NCI-H128 (cell line): ENCODE measurements at regions not wholly inside any gene's neighbourhood (a gene's known extent, or its start where the extent isn't known, plus 50 kb on each side); places are given as distances from the start of the nearest gene placed in this dataset.
A peak's percentile ranks its signal among the peaks of the same experiment; 100 is the strongest.

Experiments
- DNase-seq: peaks from one replicate; lab custom pipeline; 2025; ENCODE audit not compliant: unreplicated experiment; lab: John Stamatoyannopoulos, UW

DNA sequence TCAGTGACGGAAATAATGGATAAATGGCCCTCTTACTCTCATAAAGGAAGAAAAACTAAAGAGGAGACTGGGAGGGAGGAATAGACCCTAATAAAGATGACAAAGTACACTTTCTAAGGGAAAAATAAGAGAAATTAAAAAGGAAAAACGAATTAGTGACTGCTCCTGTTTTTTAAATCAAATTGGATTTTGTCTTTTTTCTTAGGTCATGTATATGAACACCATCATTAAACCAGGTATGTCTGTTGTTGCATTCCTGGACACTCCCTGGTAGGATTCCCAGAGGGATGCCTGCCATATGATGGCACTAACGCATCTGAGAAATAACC is 59.4 kb upstream of the BTN3A2 start:
- no peak for DNase-seq

DNA sequence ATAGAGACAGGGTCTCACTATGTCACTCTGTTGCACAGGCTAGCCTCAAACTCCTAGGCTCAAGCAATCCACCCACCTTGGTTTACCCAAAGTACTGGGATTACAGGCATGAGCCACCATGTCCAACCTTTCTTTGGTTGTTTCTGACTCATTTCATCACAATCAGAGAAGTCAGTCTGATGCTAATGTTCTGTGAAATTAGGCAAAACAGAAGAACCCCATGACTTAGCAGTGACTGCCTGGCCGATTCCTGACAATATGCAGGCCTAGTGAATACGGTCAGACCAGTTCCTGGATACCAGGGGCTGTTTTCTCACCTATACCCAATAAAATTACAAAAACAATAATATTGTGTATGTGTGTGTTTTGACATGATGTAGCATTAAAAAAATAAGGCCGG is 58.8 kb upstream of the BTN3A2 start:
- no peak for DNase-seq

DNA sequence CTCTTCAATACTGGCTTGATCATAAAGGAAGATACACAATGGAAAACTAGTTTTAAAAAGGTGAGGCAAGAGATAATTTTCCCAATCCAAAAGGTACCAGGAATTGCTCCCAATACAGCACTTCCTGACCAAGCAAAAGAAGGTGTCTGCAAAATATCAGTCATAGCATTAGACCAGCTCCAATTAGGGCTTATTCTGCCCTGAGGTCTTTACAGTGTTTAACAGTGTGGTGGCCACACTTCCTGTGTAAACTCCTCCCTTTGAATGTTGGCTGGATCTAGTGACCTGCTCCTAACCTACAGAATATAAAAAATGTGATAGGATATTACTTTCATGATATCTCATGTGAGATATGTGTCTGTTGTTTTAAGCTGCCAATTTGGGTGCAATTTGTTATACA is 57.1 kb upstream of the BTN3A2 start:
- no peak for DNase-seq

DNA sequence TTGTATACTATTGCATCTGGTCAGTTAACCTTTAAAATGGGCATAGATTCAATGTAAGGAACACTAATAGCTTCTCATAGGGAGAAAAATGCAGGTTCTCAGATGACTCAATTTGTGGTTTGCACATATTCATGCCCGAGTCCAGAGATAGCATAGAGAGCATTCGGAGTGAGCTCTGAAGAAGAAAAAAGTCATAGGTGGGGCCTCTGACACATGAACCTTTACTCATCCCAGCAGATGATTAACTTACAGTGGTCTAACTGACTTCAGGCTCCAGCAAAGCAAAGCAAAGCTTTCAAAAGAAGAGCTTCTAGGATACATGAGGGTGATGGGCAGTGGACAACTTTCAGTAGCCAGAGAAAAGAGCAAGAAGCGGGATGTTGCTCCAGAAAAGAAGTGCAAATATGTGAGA is 55.3 kb upstream of the BTN3A2 start:
- no peak for DNase-seq

- DNase-seq, result no peak
Measured at GRCh38 chr6:26311012-26311384, 54.0 kb upstream of the BTN3A2 start.

- peak; percentile 7 for DNase-seq
Measured at GRCh38 chr6:26311385-26312095, 53.5 kb upstream of the BTN3A2 start.

- DNase-seq, result no peak
Measured at GRCh38 chr6:26312096-26312463, 52.9 kb upstream of the BTN3A2 start.

DNA sequence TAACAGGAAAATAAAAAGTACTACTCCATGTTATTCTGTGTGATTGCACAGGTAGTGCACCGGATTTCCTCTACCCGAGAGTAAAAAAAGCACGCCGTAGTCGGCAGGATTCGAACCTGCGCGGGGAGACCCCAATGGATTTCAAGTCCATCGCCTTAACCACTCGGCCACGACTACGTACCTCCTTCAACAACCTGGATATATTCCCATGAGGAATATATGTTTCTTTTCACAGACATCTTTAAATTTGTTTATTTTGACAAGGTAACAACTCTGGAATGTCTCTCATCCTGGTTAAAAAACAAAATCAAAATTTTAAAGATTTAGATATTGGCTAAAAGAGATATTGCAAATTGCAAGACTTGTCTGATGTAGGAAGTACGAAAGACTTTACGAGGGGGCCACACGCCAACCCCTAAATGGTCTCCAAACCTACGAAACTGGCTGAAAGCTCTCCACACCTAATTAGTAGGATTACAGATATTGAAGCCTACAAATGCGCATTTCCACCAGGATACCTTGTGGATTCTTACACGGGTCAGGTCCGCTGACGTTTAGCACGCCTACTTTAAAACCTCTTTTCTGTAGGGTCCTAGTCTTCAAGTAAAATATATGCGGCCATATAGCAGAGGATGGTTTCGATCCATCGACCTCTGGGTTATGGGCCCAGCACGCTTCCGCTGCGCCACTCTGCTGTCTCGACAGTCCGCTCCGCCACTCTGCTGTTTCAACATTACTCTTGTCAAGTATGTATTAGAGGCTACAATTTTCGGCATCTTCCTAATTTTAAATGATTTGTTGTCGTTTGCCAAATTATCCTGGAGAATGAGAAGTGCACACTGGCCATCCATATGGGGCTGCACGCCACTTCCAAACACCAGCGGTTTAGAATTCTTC is 52.2 kb upstream of the BTN3A2 start:
- peak; percentile 57 for DNase-seq
